NCI-H1048 (cell line): ENCODE measurements at regions not wholly inside any gene's neighbourhood (a gene's known extent, or its start where the extent isn't known, plus 50 kb on each side); places are given as distances from the start of the nearest gene placed in this dataset.

ENCODE experiments used
- DNase-seq: peaks from one replicate; lab custom pipeline; 2025; lab: John Stamatoyannopoulos, UW

DNA sequence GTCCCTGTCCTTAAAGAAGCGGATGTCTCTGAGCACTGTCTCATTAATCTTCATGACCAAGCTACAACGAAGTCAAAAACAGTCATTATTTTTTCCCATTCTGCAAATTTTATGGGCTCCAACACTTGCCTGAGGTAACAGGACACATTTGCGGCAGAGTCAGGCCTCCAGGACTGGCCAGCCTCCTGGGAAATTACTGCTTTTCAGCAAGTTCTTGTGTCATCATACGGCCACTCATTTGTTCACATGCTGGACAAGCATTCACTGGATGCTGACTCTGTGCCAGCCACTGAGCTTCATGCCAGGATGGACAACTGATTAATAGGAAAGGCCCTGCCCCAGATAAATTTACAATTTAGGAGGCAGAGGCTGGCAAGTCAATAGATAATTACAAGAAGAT lies 305.7 kb downstream of the ACTL7B start:
- DNase-seq: no peak

DNA sequence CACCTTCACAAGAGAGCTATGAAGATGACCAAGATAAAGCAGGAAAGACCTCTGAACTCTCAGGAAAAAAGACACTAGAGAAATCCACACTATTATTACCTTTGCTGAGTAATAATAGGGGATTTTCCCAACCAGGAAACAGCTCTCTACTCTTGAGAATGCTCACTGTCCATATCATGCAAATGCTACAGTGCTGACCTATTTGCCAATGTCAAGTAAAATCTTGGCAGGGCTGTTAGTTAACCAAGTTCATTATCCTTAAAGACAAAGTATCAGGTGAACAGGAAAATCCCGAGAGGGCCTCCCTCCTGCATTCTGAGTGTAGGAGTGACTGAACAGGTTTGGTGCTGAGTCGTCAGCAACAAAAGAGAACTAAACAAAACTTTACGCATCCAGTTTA lies 306.6 kb downstream of the ACTL7B start:
- DNase-seq: no peak

DNA sequence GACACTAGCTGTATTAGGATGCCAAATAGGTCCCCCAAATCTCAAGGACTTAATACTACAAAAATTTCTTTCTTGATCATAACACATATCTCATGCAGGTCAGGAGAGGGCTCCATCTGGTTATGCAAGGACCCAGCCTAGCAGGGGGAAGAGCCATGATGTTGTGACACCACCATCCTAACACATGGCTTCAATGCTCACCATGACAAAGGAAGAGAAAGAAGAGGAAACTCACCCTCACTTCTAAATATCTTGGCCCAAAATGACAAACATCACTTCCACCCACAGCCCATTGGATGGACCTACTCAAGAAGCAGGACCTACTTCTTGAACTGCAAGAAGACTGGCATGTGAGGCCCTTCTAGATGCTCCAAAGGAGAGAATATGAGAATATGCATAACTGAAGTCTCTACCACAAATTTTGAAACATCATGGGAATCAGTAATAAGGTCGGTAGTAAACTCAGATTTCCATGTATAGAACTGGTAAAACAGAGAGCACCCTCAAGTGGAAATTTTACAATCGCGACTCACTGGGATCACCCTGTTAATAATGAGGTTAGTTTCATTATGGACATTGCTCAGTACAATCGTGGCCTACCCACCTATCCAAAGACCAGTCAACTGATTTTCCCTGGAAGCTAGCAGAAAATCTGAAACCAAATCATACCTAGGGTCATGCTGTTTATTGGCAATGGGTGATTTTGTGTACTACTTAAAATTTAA lies 308.2 kb downstream of the ACTL7B start:
- no peak for DNase-seq

DNA sequence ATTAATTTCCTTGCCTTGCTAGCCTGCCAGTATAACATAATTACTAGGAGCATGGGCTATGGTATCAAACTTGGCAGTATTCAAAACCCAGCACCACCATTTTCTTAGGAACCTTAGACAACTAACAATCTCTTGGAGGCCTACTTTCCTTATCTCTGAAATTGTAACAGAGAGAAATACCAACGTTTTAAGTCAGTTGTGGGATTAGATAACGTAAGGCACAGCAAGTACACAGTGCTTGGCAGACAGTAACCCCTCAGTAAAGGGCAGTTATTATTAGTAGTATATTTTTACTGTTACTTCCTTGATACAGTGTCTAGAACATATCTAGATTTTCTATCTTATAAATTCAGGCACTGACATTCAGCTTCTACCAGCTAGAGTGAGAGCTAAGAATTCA lies 309.6 kb downstream of the ACTL7B start:
- DNase-seq: no peak

DNA sequence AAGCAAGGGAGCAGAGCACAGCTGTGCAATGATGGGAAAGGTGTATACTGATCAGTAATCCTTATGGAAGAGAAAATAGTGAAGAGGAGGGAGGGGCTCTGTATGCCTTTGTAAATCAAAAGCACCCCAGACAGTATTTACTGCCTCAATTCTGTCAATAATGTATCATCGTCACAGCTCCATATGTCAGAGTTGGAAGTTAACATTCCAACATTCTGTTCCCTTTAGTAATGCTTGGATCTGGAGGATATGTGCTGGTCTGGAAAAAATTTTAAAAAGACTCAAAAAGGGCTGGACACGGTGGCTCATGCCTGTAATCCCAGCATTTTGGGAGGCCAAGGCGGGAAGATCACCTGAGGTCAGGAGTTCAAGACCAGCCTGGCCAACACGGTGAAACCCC lies 310.4 kb downstream of the ACTL7B start:
- DNase-seq: no peak

DNA sequence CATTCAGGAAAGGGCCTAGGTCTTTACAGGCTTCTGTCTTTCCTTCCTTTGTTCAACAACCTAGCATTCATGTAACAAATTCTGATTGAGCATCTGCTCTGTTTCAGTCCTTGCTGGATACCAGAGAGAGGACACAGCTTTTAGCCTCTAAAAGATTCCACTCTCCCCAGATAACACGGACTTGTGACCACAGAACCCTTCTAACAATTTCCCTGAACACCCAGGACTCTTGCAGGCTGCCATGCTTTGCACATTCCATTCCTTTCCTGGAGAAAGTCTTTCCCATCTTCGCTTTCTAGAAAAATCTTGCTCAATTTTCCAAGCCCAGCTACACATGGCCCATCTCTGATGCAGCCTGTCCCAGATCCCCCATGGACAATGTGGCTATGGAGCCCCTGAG lies 310.9 kb downstream of the ACTL7B start:
- no peak for DNase-seq

DNA sequence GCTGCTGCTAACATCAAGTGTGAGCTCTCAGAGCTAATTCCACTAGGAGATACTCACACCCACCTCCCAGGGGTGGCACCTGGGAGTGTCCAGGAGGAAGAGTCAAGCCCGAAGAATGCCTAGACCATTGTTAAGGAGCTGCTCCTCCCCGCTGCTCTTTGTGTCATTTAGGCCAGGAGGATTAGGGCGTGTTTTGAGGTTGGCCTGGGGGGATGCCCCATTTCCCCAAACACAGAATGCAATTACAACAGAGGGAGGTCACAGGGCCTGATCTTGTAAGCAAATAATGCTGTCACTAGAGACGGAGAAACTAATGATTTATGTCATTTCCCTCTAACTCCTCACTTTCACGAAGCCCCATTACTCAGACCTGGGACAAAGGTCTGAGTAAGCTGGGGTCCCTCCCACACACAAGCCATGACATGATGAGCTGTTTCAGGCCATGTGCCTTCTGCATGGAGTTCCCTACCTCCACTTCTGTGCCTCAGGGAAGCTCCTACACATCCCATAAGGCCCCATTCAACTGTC lies 312.5 kb downstream of the ACTL7B start:
- no peak for DNase-seq

DNA sequence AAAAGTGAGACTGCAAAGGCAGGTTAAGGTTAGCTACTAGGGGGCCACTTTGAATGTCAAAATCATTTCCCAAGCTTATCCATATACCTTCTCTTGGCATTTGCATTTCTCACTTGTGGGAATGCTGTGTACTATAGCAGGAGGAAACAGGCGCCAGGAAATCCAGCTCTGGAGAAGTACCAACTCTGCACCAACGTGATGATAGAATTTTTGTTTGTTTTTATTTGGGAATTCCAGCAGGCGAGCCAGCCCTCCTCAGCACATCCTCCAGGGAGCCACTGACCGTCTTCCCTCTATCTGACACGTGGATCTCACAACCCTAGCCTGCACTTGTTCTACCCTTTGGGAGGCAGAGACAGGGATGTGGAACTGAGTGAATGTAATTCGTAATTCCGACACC lies 318.0 kb downstream of the ACTL7B start:
- no peak for DNase-seq

DNA sequence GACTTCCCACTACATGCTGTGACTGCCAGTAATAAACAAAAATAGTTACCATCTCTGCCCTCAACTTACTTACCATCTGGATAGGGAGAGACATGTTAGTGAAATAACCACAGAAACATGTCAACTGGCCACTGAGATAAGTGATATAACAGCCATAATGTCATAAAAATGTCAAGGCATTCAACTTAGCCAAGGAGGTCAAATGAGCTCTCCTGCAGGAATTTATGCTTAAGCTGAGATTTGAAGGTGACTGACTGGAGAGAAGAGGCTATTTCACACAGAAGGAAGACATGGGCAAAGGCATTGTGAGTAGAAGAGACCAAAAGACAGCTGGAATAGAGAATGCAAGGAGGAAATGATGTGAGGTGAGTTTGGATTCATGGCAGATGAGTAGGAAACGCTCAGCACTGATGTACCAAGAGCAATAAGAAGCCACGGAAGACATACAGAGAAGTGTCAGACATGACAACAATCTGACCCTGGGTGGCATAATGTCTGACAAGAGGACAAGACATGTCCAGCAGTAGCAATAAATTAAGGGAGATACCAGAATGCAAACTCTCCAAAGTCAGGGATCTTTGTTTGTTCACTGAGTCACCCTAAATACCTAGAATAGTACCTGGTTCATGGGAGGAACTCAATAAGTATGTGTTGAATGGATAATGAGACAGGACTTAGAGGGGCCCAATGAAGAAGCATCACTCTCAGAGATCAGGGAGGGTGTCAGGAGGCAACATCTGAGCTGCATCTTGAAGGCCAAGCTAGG lies 318.8 kb downstream of the ACTL7B start:
- no peak for DNase-seq

DNA sequence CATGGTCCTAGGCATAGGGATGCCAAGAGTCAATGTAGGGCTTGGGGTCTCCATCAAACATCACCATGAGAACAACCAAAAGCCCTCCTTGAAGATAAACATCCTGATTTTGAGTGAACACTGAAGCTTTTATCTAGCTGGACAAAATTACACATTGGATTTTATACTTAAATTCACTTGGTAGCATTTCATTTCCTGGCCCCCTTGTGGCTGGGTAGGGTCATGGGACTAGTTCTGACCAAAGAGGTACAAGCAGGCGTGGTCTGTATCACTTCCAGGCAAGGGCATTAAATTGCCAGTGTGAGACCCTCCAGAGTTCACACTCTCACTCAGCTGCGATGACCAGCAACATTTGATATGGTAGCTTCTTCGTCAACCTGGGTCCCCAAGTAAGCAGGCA lies 320.3 kb downstream of the ACTL7B start:
- DNase-seq: no peak

DNA sequence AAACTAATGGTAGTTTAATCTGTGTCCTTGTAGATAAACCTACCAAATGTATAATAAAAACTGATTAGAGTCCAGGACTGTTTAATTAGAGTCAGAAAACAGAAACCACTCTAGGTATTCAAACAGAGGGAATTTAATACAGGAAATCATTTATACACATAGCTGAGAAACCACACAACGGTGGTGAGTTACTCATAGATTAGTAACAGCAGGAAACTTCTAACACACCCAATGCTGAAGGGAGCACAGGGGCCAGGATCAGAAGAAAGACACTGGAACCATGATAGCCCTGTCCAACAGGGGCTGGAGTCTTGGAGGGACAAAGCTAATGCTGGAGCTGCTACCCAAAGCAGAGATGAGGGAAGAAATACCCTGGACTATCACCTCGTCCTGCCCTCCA lies 321.0 kb downstream of the ACTL7B start:
- DNase-seq: no peak

DNA sequence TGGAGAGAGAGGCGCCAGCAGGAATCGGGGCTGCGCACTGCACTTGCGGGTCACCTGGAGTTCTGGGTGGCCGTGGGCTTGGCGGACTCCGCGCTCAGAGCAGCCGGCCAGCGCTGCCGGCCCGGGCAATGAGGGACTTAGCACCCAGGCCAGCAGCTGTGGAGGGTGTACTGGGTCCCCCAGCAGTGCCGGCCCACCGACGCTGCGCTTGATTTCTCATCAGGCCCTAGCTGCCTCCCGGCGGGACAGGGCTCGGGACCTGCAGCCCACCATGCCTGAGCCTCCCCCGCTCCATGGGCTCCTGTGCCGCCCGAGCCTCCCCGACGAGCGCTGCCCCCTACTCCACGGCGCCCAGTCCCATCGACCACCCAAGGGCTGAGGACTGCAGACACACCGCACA lies 325.6 kb downstream of the ACTL7B start:
- no peak for DNase-seq

DNA sequence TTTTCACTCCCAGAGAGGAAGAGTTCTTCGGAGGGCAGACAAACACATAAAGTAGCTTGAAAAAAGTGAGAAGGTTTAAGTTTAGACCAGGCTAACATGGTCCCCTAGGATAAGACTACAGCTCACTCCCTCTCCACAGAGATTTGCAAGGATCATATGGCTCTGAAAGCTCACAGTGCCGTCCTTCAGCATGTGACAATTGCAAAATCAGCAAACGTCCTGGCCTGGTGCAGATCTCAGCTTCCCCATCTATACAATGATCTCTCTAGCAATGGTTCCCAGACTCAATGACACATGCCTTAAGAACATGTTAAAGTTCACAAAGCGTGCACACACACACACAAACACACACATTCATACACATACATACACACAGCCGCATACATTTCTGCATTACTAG lies 327.6 kb downstream of the ACTL7B start:
- no peak for DNase-seq

DNA sequence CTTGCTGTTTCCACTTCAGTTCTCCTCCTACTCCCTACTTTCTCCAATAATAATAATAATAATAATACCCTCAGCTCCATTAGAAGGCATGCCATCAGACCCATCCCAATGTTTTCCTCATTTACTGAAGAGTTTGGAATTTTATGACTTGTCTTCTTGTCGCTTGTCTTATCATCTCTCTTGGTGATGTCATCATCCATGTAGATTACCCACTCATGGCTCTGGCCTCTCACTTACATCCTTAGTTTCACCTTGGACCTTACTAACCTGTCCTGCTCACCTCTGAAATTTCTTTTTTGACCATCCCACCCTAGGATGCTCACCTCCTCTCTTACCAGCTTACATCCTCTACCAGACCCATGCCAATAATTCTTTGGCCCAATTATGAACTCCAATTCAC lies 329.3 kb downstream of the ACTL7B start:
- no peak for DNase-seq

DNA sequence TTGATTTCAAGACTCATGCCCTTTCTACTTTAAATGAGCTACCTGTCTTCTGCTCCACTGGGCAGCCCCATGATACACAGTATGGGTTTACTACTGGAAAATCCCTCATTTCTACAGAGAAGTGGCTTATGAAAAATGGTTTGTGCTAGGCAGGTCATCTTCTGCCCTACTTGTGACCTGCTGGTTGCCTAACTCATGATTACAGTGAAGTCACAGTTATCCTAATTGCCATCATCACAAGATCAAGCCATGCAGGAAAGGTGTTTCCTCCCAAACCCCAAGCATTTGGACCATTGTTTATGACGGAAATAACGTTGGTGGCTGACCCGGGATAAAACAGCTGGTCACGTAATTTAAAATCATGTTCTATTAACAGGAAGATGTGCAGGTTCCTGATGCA lies 330.6 kb downstream of the ACTL7B start:
- DNase-seq: no peak

DNA sequence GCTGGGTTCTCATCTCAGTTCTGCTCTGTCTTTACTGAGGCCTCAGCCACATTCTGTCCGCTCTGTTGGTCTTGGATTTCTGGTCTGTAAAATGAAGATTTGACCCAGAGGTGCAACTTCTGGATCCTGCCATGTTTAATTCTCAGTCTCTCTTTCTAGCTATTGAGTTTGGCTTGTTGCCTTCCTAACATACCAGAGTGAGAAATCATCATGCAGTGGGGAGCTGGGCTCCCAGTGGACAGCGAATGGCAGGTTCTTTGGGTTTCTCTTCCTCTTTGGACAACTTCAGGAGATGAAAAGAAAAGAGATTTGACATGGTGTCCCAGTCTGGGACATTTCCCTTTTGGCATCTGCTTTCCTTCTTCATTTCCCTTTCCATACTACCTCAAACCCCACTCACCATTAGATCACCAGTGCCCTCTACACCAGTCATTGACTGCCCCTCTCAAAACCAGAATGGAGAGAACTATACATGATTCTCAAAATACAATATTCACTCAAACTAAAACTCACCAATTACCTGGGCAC lies 334.7 kb downstream of the ACTL7B start:
- DNase-seq: no peak

DNA sequence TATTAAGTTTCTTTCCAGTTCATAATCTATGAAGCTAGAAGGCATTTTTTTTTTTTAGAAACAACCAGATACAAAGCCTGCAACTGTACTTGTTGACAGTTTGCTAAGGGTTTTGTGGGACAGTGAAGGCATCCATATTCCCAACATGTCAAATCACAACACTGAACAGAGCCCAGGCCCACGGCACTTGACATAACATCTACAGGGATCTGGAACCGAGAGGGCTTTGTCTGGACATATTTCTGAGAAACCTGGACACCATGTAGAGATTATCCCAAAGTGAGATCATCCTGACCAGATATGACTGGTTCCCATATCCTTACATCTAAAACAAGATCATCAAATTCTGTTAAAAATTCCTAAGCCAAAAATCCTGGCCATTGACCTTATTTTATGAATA lies 336.3 kb downstream of the ACTL7B start:
- DNase-seq: no peak

DNA sequence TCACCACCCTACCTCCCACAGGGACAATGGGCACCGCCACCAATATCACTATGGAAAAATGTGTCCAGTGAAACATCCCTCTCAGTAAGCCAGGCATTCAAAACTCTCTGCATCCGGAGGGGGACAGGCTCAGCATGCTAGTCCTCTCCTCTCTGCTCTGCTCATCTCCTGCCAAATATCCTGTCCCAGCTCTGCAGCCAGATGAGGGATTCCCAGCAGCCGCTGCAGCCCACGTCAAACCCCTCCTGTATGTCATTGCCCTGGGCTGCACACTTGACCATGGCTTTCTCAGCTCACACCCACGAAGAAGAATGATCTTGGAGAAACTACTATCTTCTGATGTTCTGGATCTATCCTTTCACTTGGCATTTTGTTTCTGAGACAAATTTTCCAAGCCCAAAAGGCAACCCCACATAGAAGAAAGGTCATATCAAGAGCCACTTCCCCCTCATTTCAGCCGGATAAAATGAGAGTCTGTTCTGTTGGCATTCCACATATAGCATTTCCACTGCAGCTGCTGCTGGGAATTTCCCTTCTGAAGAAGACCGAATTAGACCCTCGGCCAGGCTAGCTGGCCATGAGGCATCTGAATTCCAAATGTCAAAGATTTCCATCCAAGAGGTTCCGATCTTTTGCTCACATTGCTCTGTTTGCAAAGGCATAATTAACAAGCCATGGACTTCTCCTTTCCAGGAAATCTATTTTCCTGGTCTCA lies 338.0 kb downstream of the ACTL7B start:
- no peak for DNase-seq

DNA sequence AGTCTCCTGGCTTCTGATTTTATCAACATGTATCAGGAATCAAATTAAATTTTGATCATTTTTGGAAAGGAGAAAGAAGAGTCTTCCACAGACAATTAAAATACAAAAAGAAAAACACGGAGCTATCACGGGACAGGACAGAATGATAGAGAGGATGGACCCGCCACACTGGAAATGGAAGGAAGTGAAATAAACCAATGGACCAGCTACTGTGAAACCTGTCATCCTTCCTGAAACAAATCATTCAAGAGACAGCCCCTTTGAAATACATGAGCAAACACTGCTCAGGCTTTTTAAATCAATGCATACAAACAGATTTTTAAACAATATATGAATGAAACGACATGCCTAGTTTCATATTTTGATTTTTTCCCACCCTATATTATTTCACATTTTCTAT lies 339.4 kb downstream of the ACTL7B start:
- no peak for DNase-seq

DNA sequence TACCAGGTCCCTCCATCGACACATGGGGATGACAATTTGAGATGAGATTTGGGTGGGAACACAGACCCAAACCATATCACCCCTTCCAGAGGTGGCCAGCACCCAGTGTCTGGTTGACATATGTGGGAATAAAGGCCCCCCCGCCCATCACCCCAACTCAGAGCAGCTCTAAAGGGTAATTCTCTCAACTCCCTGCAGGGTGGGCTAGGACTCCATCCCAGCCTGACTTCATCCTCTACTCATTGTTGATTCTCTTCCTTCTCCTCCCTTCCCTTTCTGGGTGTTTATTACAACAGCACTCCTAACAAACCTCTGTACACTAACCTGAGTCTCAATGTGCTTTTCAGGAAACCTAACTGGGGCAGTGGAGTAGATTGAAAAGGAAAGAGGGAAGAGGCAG lies 339.9 kb downstream of the ACTL7B start:
- no peak for DNase-seq

DNA sequence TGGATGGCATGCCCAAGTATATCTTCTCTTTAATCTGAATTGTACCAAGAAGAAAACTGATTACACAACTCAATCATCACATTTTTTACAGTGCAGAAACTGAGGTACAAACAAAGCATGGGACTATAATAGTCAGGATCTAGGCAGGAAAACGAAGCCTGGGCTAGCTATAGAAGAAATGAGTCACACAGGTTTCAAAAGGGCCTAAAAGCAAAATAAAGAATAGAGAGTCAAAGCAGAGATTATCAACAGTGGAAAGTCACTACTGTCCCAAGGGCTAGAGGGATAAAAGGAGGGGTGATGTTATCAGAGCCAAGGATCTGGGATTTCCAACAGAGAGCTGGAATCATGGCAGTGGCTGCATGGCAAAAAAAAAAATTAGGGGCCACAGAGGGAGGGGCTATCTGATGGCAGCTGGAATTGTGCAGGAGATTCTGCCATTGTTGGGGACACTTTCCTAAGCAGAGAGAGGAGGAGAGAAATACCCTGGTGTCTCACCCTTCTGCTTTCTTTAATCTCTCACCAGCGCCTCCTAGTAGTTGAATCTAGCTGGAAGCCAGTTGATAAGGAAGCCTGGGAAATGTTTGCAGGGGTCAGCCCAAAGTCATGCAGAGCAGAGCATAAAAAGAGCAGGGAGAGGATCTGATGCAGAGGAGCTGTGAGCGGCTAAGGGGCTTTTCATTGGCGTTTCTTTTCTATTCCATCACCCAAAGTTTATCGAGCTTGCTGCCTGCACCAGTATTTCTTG lies 343.2 kb downstream of the ACTL7B start:
- DNase-seq: no peak

DNA sequence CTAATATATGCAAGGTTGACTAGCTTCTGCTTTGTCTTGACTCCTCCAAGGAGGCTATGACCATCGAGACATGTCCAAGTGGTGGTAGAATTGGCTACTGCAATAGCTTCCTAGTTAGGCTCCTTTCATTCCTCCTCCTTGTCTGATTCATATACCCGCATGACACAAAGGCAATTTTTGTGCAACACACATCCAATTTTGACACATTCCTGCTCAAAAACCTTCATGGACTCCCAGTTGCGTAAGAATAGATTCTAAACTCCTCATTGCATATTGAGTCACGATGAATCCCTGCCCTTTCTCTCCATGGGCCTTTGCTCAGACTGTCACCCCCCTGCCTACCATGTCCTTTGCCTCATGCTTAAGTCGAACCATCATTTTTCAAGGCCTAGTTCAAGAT lies 344.5 kb downstream of the ACTL7B start:
- no peak for DNase-seq
